Thyroid gland (tissue), 4 donors: ENCODE measurements at regions not wholly inside any gene's neighbourhood (a gene's known extent, or its start where the extent isn't known, plus 50 kb on each side); places are given as distances from the start of the nearest gene placed in this dataset.

Source experiments
- POLR2A ChIP-seq, 2 donors: fragments of 450-650 bp; IDR thresholded peaks; one replicate each; pipeline ENCODE4 v1.6.1; 2017; ENCODE audit warnings: antibody characterized with exemption in 2 of 2, mild to moderate bottlenecking in 2 of 2, moderate library complexity in 1 of 2
- TF ChIP-seq, protein P1 (sequence below), 6 experiments: fragments of 200-600 bp in 3 of 6; fragments of 450-650 bp in 3 of 6; sonication (generic) in 3 of 6; IDR thresholded peaks; one replicate each; pipeline ENCODE4 v1.5.1; 2016 to 2019; ENCODE audit warnings: antibody characterized with exemption in 6 of 6, mild to moderate bottlenecking in 2 of 6, inconsistent platforms in 1 of 6, moderate library complexity in 1 of 6

DNA sequence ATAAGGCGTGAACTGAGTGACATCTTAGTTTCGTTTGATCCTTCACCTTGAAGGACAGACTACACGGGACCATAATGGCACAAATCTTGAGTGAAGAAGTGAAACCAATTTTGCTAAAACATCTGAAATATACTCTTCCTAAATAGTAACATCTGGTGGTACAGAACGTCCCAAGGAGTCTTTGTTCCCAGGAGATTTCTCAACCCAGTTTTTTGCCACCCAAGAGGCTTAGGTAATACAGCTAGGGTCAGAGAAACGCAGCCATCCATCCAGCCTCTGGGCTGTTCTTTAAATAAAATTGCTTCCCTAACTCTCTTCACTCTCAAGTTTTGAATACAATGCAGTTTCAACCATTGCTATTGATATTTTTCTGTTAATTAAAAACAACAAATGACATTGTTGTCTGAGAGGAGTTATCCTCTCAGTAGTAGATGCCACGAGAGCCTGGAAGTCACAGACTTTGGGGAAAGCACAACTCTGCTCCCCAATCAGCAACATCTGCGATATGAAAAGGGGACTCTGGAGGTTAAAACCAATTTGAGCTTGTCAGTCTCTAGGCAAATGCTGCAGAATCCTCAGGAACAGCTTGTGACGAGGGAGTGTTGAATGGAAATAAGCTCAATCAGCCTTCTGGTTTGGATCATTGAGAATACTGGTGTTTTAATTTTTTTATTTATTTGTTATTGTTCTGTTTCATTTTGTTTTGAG is 394.3 kb upstream of the ADGRL2 start:
- TF ChIP-seq, protein P1, sequence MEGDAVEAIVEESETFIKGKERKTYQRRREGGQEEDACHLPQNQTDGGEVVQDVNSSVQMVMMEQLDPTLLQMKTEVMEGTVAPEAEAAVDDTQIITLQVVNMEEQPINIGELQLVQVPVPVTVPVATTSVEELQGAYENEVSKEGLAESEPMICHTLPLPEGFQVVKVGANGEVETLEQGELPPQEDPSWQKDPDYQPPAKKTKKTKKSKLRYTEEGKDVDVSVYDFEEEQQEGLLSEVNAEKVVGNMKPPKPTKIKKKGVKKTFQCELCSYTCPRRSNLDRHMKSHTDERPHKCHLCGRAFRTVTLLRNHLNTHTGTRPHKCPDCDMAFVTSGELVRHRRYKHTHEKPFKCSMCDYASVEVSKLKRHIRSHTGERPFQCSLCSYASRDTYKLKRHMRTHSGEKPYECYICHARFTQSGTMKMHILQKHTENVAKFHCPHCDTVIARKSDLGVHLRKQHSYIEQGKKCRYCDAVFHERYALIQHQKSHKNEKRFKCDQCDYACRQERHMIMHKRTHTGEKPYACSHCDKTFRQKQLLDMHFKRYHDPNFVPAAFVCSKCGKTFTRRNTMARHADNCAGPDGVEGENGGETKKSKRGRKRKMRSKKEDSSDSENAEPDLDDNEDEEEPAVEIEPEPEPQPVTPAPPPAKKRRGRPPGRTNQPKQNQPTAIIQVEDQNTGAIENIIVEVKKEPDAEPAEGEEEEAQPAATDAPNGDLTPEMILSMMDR (IDR thresholded peaks at IDR 0.05) = no peak
- TF ChIP-seq POLR2A (IDR thresholded peaks at IDR 0.05) = no peak
